HG02840 (cell line): ENCODE measurements at regions not wholly inside any gene's neighbourhood (a gene's known extent, or its start where the extent isn't known, plus 50 kb on each side); places are given as distances from the start of the nearest gene placed in this dataset.
"Not testable (repeated sequence)": the region's sequence is repeated elsewhere in the genome, so short reads cannot be mapped to it uniquely, and the experiment has no call there.

Source experiments
- ATAC-seq: cut with Tn5 transposase; IDR thresholded peaks from one replicate; pipeline ENCODE4 v1.9.1; 2021; ENCODE audit warnings: mild to moderate bottlenecking, moderate library complexity, moderate number of reproducible peaks; ENCODE audit not compliant: unreplicated experiment, low FRiP score

DNA sequence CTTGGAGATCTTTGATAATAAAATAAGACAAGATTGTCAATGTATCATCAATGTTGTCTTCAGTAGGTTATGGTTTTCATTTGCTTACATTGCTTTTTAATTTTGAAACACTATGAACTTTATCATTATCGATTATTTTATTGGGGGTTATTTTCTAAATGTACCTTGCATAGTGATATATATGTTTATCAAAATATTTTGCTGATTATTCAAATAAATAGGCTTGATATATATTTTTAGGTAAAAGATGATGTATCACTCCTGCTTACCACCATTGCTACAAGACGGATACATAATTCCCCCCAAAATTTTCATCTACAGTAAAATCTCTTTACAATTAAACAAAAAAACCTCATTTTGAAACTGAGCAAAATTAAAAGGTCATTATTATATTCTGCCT is 293.8 kb downstream of the SUCLG1 start:
- ATAC-seq = no peak

DNA sequence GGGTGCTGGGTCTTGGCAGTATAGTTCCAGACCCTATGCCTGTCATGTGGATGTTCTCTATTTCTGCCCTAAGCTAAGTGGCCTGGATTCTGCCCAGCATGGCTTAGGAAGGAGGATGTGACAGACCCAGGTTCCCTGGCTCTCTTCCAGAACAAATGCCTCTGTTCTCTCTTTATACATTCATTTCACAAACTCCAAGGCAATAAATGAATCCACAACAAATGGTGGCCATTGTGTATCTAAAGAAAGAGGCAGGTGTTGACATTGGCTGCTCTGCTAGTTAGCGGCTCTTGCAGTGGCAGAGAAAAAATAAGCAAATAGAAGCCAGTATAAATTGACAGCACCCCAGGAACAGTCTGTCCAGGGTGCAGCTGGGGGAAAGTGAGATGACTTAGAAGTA is 298.6 kb downstream of the SUCLG1 start:
- ATAC-seq = no peak

DNA sequence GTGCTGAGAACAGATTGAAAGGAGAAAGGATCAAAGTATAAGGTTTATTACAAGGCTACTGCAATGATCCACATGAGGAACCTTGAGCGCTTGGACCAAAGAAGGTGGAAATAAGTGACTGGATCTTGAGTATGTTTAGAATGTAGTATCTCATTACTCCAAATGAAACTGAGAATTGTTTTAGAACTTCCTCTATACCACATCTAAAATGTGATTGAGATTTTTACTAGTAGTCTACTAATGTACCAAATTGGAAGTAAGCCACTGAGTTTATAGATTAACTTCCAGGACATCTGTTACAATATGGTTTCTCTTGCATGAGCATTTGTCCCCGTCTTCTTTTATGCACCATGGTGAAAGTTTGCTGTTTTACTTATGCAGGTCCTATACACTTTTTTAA is 300.5 kb downstream of the SUCLG1 start:
- ATAC-seq = no peak

DNA sequence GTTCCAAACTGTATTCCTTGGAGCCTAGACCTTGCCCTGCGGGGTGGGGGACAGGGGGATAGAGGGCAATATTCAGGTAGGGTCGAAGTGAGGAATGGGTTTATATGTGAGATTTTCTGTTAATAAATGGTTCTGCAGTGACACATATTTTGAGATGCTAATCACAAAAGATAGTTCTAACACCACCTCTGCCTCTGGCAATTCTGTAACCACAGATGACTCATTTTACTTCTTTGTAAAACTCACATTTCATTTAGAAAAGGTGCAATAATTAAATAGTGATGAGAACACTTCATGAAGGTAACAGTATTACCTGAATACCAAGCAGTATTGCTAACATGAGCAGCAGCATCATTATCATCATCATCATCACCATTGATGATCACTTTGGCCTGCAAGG is 306.6 kb downstream of the SUCLG1 start:
- ATAC-seq = no peak

DNA sequence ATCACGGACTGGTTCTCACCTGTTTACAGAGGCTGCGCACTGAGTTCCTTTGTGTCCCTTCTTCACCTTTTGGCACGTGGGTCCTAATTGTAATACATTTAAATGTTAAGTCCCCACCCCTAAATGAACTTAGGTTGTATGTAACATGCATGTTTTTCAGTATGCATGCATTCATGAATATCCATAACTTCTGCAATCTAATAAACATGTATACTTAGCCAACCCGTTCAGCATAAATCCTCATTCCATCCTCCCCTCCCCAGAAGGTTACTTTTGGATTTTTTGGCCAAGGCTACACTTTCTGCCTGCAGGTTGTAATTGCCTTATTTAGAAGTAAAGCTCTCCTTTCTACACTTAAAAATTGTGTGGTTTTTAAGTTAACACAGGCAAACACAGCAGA is 314.7 kb downstream of the SUCLG1 start:
- no peak for ATAC-seq

DNA sequence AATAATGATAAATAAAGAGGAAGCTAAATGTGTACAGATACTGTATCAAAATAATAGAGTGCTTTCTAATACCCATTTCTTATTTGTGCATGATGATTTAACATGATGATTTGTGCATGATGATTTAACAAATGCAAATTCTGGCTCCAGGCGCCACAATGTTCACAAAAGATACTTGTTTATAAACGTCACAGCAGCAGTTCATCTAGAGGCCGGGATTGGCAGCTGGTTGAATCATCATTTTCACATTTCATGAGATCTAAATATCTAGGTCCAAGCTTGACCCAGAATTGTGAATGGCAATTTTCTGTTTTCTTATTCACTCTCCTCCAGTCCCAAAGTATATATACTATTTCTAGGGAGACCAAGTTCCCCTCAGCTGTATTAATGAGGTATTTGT is 322.0 kb downstream of the SUCLG1 start:
- ATAC-seq = no peak

DNA sequence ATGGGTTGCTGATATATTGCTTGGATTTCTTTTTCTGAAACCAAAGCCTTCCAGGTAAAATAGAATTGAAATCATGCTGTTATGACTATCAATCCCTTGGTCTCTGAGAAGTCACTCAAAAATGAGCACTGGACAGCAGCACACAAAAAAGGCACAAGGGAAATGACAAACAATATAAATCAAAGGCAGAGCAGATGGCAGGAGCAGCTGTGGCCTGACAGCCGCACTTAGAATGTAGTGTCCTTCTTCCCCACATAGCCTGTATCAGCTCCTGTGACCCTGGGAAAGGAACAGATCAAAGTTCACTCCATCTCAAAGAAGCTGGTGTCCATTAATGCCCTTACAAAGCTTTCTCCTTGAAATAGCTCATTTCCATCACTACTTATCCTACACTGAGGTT is 326.7 kb downstream of the SUCLG1 start:
- ATAC-seq = no peak

DNA sequence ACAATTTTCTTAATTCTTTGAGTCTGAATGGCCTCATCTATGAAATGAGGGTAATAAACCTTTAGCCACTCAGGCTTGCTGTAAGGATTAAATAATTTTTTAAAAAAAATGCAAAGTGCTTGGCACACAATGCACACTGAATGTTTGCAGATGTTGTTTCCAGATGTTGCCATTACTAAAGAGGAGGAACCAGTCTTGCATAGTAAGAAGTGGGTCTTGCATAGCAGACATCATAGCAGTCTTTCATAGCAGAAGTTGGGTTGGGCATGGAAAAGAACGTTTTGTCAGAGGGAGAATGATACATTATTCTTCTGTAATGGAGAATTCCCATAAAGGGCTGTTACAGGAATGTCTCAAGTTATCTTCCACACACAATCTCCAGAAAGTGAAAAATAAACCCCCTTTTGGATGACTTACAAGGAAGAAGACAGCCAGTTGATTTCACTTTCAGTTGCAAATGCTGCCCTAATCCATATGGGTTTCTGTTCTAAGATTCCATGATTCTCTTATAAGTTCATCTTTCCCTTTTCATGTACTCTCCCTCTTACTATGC is 327.7 kb downstream of the SUCLG1 start:
- no peak for ATAC-seq

DNA sequence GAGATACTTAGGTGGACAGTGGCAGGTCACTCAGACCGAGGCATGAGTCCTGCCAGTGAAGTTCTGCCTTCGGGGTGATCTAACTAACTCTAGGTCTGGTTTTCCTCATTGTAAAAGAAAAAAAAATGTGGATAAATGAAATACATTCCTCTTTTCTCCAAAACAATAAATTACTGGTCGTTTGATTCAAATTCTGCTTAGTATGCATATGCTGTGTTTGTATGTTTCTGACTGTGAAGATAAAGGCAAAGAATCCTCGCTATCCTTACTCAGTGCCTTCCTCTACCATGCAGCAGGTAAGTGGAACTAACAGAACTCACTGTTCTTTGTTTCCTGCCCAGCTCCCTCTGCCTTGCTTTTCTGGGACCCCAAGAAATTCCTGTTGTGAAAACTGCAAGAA is 330.1 kb downstream of the SUCLG1 start:
- no peak for ATAC-seq

DNA sequence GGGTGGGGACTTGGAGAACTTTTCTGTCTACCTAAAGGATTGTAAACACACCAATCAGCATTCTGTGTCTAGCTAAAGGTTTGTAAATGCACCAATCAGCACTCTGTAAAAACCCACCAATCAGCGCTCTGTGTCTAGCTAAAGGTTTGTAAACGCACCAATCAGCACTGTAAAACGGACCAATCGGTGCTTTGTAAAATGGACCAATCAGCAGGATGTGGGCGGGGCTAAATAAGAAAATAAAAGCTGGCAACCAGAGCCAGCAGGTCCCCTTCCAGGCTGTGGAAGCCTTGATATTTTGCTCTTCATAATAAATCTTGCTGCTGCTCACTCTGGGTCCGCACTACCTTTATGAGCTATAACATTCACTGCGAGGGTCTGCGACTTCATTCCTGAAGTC is 331.3 kb downstream of the SUCLG1 start:
- ATAC-seq = not testable (repeated sequence)

DNA sequence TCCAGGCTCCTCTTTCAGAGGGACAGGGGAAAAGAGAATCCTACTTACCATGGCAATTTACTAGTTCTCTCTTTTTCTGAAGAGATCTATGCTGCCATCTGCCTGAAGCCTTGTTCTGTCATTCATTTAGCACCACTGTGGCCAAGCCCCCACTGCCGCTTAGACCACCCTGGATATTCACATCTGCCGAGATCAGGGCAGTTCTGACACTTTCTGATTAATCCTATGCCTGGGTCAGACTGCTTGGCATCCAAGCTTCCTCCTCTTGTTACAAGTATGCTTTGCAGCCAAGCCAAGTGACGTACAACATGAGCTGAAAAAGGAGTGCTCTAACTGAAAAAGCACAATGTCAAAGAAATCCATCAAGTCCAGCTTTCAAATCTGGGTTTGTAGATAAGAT is 332.6 kb downstream of the SUCLG1 start:
- no peak for ATAC-seq

DNA sequence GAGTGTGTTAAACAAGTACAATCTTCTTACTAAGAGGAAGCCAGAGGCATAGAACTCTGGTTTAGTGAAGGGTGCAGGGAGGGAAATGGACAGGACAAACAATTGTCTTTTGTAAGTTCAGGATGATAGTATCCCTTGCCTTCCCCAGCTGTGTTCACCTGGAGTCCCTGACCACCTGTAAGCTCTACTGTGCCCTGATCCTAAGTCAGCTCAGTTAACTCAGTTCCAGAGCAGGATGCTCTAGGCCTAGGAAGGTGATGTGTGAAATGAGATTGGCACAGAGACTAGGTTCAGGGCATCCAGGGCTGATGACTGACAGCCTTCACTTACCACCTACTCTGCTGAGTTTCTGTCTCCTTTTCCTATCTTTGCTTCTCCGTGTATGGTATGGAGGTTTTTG is 333.0 kb downstream of the SUCLG1 start:
- no peak for ATAC-seq

DNA sequence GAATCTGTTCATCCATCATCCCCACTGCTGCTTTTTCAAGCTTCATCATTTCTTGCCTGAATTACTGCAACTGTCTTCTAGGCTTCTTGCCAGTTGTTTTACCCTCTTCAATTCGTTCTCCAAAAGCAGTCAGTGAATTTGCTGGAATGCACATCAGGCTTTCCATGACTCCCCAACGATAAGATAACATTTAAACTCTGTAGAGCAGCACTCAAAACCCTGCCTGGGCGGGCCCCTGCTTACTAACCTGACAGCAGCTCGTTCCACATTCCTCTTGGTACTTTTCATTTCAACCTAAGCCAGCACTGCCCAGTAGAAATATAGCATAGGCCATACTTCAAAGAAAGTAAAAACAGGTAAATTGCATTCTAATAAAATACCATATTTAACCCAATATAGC is 342.9 kb downstream of the SUCLG1 start:
- no peak for ATAC-seq

DNA sequence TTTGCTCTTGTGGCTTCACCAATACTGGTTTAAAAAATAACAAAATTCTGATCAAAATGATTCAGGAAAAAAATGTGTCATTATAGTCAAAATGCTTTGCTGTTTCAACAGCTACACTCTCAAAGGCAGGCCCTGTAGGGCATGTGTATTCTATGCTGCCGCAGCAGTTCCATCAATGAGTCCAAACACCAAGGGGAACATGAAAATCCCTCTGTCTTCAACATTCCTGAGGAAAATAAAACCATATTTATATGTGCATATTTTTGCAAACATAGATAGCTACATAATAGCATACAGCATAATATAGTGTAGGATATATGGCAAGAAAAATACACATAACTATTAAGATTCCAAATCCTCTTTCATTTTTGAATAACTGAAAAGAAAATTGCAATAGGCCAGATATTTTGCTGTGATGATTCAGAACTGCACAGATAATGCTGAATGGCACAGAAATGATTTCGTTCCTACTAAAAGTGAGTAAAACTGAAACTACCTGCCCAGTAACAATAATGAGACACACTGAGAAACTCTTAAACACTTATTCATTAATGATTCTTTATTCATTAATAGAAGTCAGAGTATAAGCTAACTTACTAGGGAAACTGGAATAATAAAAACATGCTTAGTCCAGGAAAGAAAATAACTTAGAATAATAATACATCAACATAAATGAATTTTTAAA is 343.8 kb downstream of the SUCLG1 start:
- peak; percentile 85 for ATAC-seq

DNA sequence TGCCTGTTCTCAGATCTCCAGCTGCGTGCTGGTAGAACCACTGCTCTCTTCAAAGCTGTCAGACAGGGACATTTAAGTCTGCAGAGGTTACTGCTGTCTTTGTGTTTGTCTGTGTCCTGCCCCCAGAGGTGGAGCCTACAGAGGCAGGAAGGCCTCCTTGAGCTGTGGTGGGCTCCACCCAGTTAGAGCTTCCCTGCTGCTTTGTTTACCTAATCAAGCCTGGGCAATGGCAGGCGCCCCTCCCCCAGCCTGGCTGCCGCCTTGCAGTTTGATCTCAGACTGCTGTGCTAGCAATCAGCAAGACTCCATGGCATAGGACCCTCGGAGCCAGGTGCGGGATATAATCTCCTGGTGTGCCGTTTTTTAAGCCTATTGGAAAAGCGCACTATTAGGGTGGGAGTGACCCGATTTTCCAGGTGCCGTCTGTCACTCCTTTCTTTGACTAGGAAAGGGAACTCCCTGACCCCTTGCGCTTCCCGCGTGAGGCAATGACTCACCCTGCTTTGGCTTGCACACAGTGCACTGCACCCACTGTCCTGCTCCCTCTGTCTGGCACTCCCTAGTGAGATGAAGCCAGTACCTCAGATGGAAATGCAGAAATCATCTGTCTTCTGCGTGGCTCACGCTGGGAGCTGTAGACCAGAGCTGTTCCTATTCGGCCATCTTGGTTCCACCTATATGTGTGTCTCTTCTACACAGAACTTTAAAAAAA is 355.1 kb downstream of the SUCLG1 start:
- ATAC-seq = not testable (repeated sequence)

DNA sequence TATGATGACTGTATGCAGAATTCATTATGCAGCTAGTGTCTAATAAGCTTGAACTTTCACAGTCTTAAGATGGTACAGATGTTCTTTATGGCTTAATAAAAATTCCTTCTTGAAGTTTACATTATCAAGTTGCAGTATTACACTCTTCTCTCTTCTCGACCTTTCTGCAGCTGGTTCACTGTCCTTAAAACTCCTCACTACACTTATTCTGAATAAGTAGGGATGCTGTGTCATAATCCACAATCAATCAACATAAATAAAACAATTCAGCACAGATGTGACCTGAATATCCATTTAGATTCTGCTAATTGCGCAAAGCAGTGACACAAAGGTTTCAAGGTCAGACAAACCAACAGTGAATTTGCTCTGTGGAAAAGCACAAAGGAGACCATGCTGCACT is 356.8 kb downstream of the SUCLG1 start:
- ATAC-seq = no peak

DNA sequence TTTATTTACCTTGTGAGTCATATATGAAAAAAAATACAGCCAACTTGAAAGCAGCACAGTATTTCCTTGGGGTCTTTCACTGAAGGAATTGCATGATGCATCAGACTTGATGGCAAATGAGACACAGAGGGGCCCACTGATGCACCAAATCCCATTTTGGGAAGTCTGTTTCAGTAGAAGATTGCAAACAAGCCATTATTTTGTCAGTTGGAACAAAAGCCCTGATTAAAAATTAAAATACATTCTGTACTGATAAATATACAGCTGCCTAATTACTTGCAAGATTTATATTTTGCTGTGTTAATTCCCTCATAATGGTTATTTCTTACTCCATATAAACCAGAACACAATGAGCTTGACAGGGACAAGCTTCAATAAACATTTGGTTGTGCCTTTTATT is 370.4 kb downstream of the SUCLG1 start:
- ATAC-seq = no peak

DNA sequence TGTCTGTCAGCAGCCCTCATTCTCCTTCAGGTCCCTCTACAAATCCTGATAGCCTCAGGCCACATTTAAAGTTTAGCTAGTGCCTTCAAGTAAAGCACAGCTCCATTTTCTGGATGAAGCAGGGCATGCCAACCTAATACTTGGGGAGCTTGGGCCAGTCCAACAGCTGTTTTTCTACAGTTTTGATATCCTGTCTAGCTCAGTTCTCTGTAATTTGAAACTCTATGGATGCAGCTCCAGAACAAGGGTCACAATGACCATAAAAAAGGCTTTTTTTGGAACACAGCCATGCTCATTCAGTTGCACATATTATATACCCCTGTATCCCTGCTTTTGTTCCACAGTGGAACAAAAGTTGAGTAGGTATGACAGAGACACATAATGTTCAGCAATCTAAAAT is 373.5 kb downstream of the SUCLG1 start:
- no peak for ATAC-seq

DNA sequence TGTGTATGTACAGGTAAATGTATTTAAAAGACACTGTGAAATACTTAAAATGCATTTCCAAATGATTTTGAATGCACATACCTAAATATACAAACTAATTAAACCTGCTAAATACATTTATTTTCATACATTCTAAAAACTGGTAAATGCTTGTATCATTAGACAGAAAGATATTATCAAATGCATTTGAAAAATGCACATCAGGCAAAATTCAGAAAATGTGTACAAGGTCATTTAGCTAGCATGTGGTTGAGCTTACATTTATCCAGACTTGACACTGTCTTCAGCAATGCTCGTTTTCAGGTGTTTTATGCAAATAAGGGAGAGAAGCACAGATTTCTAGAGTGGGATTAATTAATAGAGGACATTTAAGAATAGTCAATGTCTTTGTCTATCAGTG is 374.2 kb downstream of the SUCLG1 start:
- ATAC-seq = no peak

DNA sequence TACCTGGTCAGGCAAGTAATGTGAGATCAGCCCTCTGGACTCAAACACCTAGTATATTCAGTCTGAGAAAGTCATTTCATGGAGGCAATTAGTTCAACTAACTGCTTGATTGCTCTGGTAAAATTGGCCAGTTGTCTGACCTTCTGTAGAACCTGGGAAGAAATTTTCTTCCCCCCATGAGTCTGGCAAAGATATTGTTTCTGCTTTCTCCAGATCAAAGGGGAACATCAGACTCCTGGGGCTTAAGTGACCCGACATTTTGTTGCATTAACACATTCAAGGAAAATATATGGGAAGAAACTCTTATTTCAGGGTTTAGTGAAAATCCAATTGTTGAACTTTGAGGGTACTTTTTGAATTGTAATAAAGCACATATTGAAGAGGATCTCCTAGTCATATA is 375.1 kb downstream of the SUCLG1 start:
- no peak for ATAC-seq

DNA sequence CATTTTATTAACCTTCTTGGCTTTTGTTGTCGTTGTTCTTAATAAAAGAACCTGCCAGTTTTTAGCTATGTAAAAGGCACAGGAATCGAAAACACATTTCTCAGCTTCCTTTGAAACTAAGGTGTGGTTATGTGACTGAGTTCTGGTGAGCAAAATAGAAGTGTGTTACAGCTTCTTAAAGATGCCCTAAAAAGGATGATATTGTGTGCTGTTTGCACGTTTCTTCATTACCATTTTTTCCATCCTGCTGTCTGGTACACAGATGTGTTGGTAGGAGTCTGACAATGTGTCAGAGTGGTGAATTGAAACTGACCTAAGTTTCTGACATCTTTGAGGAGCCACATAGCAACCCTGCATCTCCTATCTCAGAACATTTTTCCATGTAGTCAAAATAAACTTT is 380.6 kb downstream of the SUCLG1 start:
- no peak for ATAC-seq

DNA sequence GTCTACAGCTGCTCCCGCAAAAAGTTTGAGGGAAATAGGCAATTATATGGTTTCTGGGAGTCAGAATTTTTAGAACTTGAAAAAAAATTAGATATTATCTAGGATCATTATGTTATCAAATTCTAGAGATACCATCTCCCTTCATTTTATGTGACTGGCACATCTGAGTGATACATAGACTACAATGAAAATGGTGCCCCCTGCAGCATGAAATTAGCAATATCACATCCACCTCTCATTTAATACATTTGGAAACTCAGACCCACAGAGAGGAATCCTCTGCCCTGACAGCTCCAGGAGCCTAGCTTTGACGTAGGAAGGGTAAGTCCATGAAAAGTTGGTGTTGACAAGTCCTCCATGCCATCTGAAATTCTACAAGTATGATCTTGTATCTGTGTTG is 381.6 kb downstream of the SUCLG1 start:
- no peak for ATAC-seq
